NT2/D1 (cell line): ENCODE measurements at regions not wholly inside any gene's neighbourhood (a gene's known extent, or its start where the extent isn't known, plus 50 kb on each side); places are given as distances from the start of the nearest gene placed in this dataset.

Source experiments
- YY1 ChIP-seq: IDR thresholded peaks from 2 replicates; pipeline ENCODE4 v1.6.1; 2011; ENCODE audit not compliant: insufficient read length, insufficient read depth
- ZNF274 ChIP-seq: IDR thresholded peaks from 2 replicates; pipeline ENCODE4 v1.6.1; 2011; ENCODE audit warnings: mild to moderate bottlenecking, low read depth, low read length

GRCh38 chr16:65661558-65661957 lies 539.7 kb upstream of the CDH11 start:
- TF ChIP-seq YY1, result no peak
- no peak for TF ChIP-seq ZNF274
